ENCODE measurements at regions not wholly inside any gene's neighbourhood (a gene's known extent, or its start where the extent isn't known, plus 50 kb on each side); places are given as distances from the start of the nearest gene placed in this dataset.
"Not testable (repeated sequence)": the region's sequence is repeated elsewhere in the genome, so short reads cannot be mapped to it uniquely, and the experiment has no call there.

GRCh38 chr13:16201202-16201601 lies 2980.4 kb downstream of the TUBA3C start:
- not testable (repeated sequence) for H3K9me3 ChIP-seq (replicated peaks; ENCODE audit: control insufficient read depth, low read depth, low read length); DNase-seq; H3K27me3 ChIP-seq (ENCODE audit: control insufficient read depth, insufficient read depth, low read length); H3K27ac ChIP-seq (ENCODE audit: low read length); H3K4me1 ChIP-seq (ENCODE audit: control insufficient read depth, insufficient read depth, low read length); H3K4me3 ChIP-seq (ENCODE audit: low read length); H3K36me3 ChIP-seq (ENCODE audit: control insufficient read depth, insufficient read depth, low read length)
- 0% methylated on average over 1 of the region's 4 CpGs for WGBS (ENCODE audit: insufficient coverage)

GRCh38 chr13:16160609-16161008 lies 3021.0 kb downstream of the TUBA3C start:
- H3K27ac ChIP-seq (ENCODE audit: low read length); H3K9me3 ChIP-seq (replicated peaks; ENCODE audit: control insufficient read depth, low read depth, low read length); H3K4me3 ChIP-seq (ENCODE audit: low read length); H3K36me3 ChIP-seq (ENCODE audit: control insufficient read depth, insufficient read depth, low read length); DNase-seq; H3K4me1 ChIP-seq (ENCODE audit: control insufficient read depth, insufficient read depth, low read length); H3K27me3 ChIP-seq (ENCODE audit: control insufficient read depth, insufficient read depth, low read length): not testable (repeated sequence)
- no CpG with 5 or more reads among the region's 6 CpGs for WGBS (ENCODE audit: insufficient coverage)

GRCh38 chr13:16158958-16159357 lies 3022.7 kb downstream of the TUBA3C start:
- not testable (repeated sequence) for DNase-seq; H3K27ac ChIP-seq (ENCODE audit: low read length); H3K27me3 ChIP-seq (ENCODE audit: control insufficient read depth, insufficient read depth, low read length); H3K36me3 ChIP-seq (ENCODE audit: control insufficient read depth, insufficient read depth, low read length); H3K9me3 ChIP-seq (replicated peaks; ENCODE audit: control insufficient read depth, low read depth, low read length); H3K4me1 ChIP-seq (ENCODE audit: control insufficient read depth, insufficient read depth, low read length); H3K4me3 ChIP-seq (ENCODE audit: low read length)
- WGBS (ENCODE audit: insufficient coverage), result no CpG with 5 or more reads among the region's 5 CpGs

- not testable (repeated sequence) for H3K9me3 ChIP-seq (replicated peaks; ENCODE audit: control insufficient read depth, low read depth, low read length); DNase-seq; H3K27ac ChIP-seq (ENCODE audit: low read length); H3K36me3 ChIP-seq (ENCODE audit: control insufficient read depth, insufficient read depth, low read length); H3K4me3 ChIP-seq (ENCODE audit: low read length); H3K27me3 ChIP-seq (ENCODE audit: control insufficient read depth, insufficient read depth, low read length); H3K4me1 ChIP-seq (ENCODE audit: control insufficient read depth, insufficient read depth, low read length)
- no CpG with 5 or more reads among the region's 6 CpGs for WGBS (ENCODE audit: insufficient coverage)
Measured at GRCh38 chr13:16158016-16158415, 3023.6 kb downstream of the TUBA3C start.

- DNase-seq; H3K4me3 ChIP-seq (ENCODE audit: low read length); H3K36me3 ChIP-seq (ENCODE audit: control insufficient read depth, insufficient read depth, low read length); H3K4me1 ChIP-seq (ENCODE audit: control insufficient read depth, insufficient read depth, low read length); H3K27ac ChIP-seq (ENCODE audit: low read length); H3K27me3 ChIP-seq (ENCODE audit: control insufficient read depth, insufficient read depth, low read length); H3K9me3 ChIP-seq (replicated peaks; ENCODE audit: control insufficient read depth, low read depth, low read length): not testable (repeated sequence)
- WGBS (ENCODE audit: insufficient coverage), result 94% methylated on average over 3 of the region's 8 CpGs
Measured at GRCh38 chr13:16152849-16153248, 3028.8 kb downstream of the TUBA3C start.

GRCh38 chr13:16151296-16151695 lies 3030.3 kb downstream of the TUBA3C start:
- not testable (repeated sequence) for H3K36me3 ChIP-seq (ENCODE audit: control insufficient read depth, insufficient read depth, low read length); H3K4me1 ChIP-seq (ENCODE audit: control insufficient read depth, insufficient read depth, low read length); H3K27ac ChIP-seq (ENCODE audit: low read length); H3K9me3 ChIP-seq (replicated peaks; ENCODE audit: control insufficient read depth, low read depth, low read length); H3K27me3 ChIP-seq (ENCODE audit: control insufficient read depth, insufficient read depth, low read length); DNase-seq; H3K4me3 ChIP-seq (ENCODE audit: low read length)
- no CpG with 5 or more reads among the region's 7 CpGs for WGBS (ENCODE audit: insufficient coverage)

- DNase-seq; H3K27me3 ChIP-seq (ENCODE audit: control insufficient read depth, insufficient read depth, low read length); H3K9me3 ChIP-seq (replicated peaks; ENCODE audit: control insufficient read depth, low read depth, low read length); H3K36me3 ChIP-seq (ENCODE audit: control insufficient read depth, insufficient read depth, low read length); H3K4me1 ChIP-seq (ENCODE audit: control insufficient read depth, insufficient read depth, low read length); H3K27ac ChIP-seq (ENCODE audit: low read length); H3K4me3 ChIP-seq (ENCODE audit: low read length): not testable (repeated sequence)
- WGBS (ENCODE audit: insufficient coverage), result no CpG with 5 or more reads among the region's 10 CpGs
Measured at GRCh38 chr13:16149415-16149814, 3032.2 kb downstream of the TUBA3C start.

- H3K27ac ChIP-seq (ENCODE audit: low read length); H3K27me3 ChIP-seq (ENCODE audit: control insufficient read depth, insufficient read depth, low read length); DNase-seq; H3K9me3 ChIP-seq (replicated peaks; ENCODE audit: control insufficient read depth, low read depth, low read length); H3K36me3 ChIP-seq (ENCODE audit: control insufficient read depth, insufficient read depth, low read length); H3K4me1 ChIP-seq (ENCODE audit: control insufficient read depth, insufficient read depth, low read length); H3K4me3 ChIP-seq (ENCODE audit: low read length): not testable (repeated sequence)
- no CpG with 5 or more reads among the region's 5 CpGs for WGBS (ENCODE audit: insufficient coverage)
Measured at GRCh38 chr13:16145652-16146051, 3036.0 kb downstream of the TUBA3C start.

GRCh38 chr13:16141361-16141760 lies 3040.3 kb downstream of the TUBA3C start:
- H3K4me3 ChIP-seq (ENCODE audit: low read length); H3K9me3 ChIP-seq (replicated peaks; ENCODE audit: control insufficient read depth, low read depth, low read length); H3K36me3 ChIP-seq (ENCODE audit: control insufficient read depth, insufficient read depth, low read length); H3K27me3 ChIP-seq (ENCODE audit: control insufficient read depth, insufficient read depth, low read length); H3K27ac ChIP-seq (ENCODE audit: low read length); H3K4me1 ChIP-seq (ENCODE audit: control insufficient read depth, insufficient read depth, low read length); DNase-seq: not testable (repeated sequence)
- 100% methylated on average over 1 of the region's 10 CpGs for WGBS (ENCODE audit: insufficient coverage)

- H3K4me1 ChIP-seq (ENCODE audit: control insufficient read depth, insufficient read depth, low read length); H3K27me3 ChIP-seq (ENCODE audit: control insufficient read depth, insufficient read depth, low read length); H3K27ac ChIP-seq (ENCODE audit: low read length); H3K36me3 ChIP-seq (ENCODE audit: control insufficient read depth, insufficient read depth, low read length); H3K4me3 ChIP-seq (ENCODE audit: low read length); DNase-seq; H3K9me3 ChIP-seq (replicated peaks; ENCODE audit: control insufficient read depth, low read depth, low read length): not testable (repeated sequence)
- 41% methylated on average over 2 of the region's 2 CpGs for WGBS (ENCODE audit: insufficient coverage)
Measured at GRCh38 chr13:16136846-16137245, 3044.8 kb downstream of the TUBA3C start.

GRCh38 chr13:16128675-16129074 lies 3052.9 kb downstream of the TUBA3C start:
- H3K27me3 ChIP-seq (ENCODE audit: control insufficient read depth, insufficient read depth, low read length); H3K4me1 ChIP-seq (ENCODE audit: control insufficient read depth, insufficient read depth, low read length); H3K27ac ChIP-seq (ENCODE audit: low read length); H3K36me3 ChIP-seq (ENCODE audit: control insufficient read depth, insufficient read depth, low read length); H3K4me3 ChIP-seq (ENCODE audit: low read length); DNase-seq; H3K9me3 ChIP-seq (replicated peaks; ENCODE audit: control insufficient read depth, low read depth, low read length): not testable (repeated sequence)
- no CpG with 5 or more reads among the region's 6 CpGs for WGBS (ENCODE audit: insufficient coverage)

Measured in muscle of leg (tissue), 3 donors.